HEK293 (cell line): ENCODE measurements at regions not wholly inside any gene's neighbourhood (a gene's known extent, or its start where the extent isn't known, plus 50 kb on each side); places are given as distances from the start of the nearest gene placed in this dataset.

Experiments used
- CTCF ChIP-seq: fragments of 450-650 bp; formaldehyde crosslinking; IDR thresholded peaks from 2 replicates; pipeline ENCODE4 v1.5.1; 2016; ENCODE audit warnings: missing biosample characterization, missing genetic modification characterization
- PATZ1 ChIP-seq: fragments of 450-650 bp; formaldehyde crosslinking; IDR thresholded peaks from 2 replicates; pipeline ENCODE4 v1.5.1; 2016; ENCODE audit warnings: missing biosample characterization, missing genetic modification characterization
- PRDM10 ChIP-seq: fragments of 450-650 bp; formaldehyde crosslinking; IDR thresholded peaks from 2 replicates; pipeline ENCODE4 v1.5.1; 2016; ENCODE audit warnings: missing biosample characterization, missing genetic modification characterization
- PRDM2 ChIP-seq: fragments of 450-650 bp; formaldehyde crosslinking; IDR thresholded peaks from 2 replicates; pipeline ENCODE4 v1.5.1; 2016; ENCODE audit warnings: missing biosample characterization, missing genetic modification characterization, borderline replicate concordance
- TRIM28 ChIP-seq: IDR thresholded peaks from 2 replicates; pipeline ENCODE4 v1.6.1; 2011; ENCODE audit warnings: low read length, control low read depth, borderline replicate concordance
- ZBTB1 ChIP-seq: fragments of 450-650 bp; formaldehyde crosslinking; IDR thresholded peaks from 2 replicates; pipeline ENCODE4 v1.5.1; 2016; ENCODE audit warnings: missing biosample characterization, missing genetic modification characterization
- ZNF121 ChIP-seq: fragments of 450-650 bp; formaldehyde crosslinking; IDR thresholded peaks from 2 replicates; pipeline ENCODE4 v1.5.1; 2016; ENCODE audit warnings: missing biosample characterization, missing genetic modification characterization
- ZNF24 ChIP-seq: fragments of 450-650 bp; formaldehyde crosslinking; IDR thresholded peaks from 2 replicates; pipeline ENCODE4 v1.5.1; 2016; ENCODE audit warnings: missing biosample characterization, missing genetic modification characterization
- ZNF26 ChIP-seq: fragments of 450-650 bp; formaldehyde crosslinking; IDR thresholded peaks from 2 replicates; pipeline ENCODE4 v1.5.1; 2016; ENCODE audit warnings: missing biosample characterization, missing genetic modification characterization
- ZNF311 ChIP-seq: fragments of 450-650 bp; formaldehyde crosslinking; IDR thresholded peaks from 2 replicates; pipeline ENCODE4 v1.5.1; 2017; ENCODE audit warnings: missing biosample characterization, missing genetic modification characterization, borderline replicate concordance
- ZNF558 ChIP-seq: fragments of 450-650 bp; formaldehyde crosslinking; IDR thresholded peaks from 2 replicates; pipeline ENCODE4 v1.5.1; 2016; ENCODE audit warnings: missing biosample characterization, missing genetic modification characterization

GRCh38 chr9:87301371-87301770 is 196.3 kb upstream of the DAPK1 start:
- TF ChIP-seq ZNF26 (tag by site-specific recombination) (no peak), TRIM28 (no peak), PATZ1 (no peak), CTCF (tag by site-specific recombination) (no peak), ZNF121 (tag by site-specific recombination) (no peak), PRDM10 (no peak), ZBTB1 (no peak), PRDM2 (tag by site-specific recombination) (no peak), ZNF558 (tag by site-specific recombination) (no peak), ZNF24 (no peak), ZNF311 (tag by site-specific recombination) (no peak)
